ENCODE measurements at regions not wholly inside any gene's neighbourhood (a gene's known extent, or its start where the extent isn't known, plus 50 kb on each side); places are given as distances from the start of the nearest gene placed in this dataset.

DNA sequence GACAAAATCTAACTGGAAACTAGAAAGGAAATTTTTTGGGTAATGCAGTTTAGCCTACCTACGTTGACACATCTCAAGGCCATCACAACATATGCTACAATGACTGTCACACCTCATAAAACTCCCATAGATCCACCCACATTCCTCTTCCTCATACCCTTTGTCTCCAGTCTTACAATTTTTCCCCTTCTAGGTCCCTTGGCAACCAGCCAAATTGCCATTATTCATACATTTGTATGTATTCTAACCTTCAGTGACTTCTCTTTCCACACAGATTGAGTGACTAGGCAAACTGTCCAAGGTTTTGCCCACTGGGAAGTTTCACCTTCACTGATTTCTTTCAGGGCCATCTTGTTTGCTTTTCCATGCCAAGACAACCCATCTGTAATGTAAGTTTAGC is 100.5 kb upstream of the TPK1 start:
- DNase-seq = peak; percentile 86

DNA sequence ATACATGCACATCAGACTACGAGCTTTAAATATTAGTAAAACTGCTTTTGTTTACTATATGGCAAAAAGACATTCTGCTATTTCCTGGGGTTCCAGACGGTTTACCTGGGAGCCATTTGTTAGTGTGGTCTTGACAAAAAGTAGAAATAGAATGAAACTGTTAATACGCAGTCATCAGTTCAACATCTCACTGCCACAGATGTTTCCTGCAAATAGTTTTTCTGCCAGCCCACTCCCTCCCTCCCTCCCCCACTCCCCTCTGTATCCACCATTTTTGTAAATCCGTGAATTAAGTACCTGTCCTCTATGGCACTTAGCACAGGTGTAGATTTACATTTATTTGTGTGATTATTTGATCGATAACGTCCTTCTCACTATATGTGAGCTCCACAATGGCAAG is 74.6 kb upstream of the TPK1 start:
- DNase-seq = no peak

- peak; percentile 42 for DNase-seq
These were observed 73.2 kb upstream of the TPK1 start for GRCh38 chr7:144908943-144909556.

DNA sequence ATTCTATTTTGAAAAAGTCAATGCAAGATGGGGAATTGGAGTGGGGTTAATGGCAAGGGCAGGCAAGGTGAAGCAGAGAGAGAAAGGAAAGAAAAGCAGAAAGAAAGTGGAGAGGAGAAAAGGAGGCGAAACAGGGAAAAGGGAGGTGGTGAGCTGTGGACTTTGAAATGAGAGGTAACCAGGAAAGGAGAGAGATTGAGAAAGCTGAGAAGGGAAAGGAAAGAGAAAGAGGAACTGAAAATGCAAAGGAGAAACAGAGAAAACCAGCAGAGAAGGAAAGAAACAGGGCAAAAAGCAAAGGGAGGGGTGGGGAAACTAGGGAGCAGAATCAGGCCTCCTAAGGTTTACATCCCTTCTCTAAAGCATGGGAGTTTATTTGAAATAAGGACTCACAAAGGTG is 72.5 kb upstream of the TPK1 start:
- DNase-seq = no peak

DNA sequence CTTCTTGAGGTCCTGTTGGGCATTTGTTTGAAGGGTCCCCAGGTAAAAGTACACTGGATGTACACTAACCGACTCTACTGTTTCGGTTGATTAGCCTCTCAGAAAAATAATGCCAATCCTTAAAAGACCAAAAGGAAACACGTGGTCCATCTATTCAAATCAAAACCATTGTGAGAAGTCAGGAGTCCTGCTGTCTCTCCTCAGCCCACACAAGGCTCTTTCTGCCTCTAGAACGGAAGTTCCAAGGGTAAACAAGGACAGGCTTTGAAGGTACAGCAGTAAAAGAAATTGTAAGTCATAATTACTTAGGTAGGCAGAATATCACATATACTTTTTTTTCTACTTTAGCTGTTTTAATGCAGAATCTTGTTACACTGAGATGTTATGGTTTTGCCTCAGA is 71.7 kb upstream of the TPK1 start:
- peak; percentile 26 for DNase-seq

GRCh38 chr7:144903201-144903600 is 67.3 kb upstream of the TPK1 start:
- DNase-seq = no peak

DNA sequence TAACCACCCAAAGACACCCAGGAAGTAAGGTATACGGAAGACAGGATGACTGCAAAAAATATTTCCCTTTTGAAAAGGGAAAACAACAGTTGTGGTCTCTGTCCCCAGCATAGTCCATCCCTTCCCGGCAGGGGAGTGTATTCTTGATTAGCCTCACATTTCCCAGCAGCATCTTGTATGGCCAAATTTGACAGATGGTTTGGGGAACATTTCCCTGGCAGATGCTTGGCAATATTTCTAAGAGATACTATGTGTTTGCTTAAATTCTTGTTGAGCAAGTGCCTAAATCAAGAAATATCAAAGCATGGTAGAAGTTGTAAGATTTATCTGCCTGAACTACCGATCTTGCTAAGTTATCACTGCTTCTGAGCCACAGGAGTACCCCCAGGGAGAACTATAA is 56.9 kb upstream of the TPK1 start:
- peak; percentile 66 for DNase-seq

Data from NCI-H69 (cell line).